ENCODE measurements at regions not wholly inside any gene's neighbourhood (a gene's known extent, or its start where the extent isn't known, plus 50 kb on each side); places are given as distances from the start of the nearest gene placed in this dataset.

GRCh38 chr18:43914018-43914417 lies 636.7 kb upstream of the SYT4 start:
- no peaks in the 10 kb centered on the region for H3K9me3 ChIP-seq (ENCODE audit: control insufficient read depth in 1 of 2, low read length in 2 of 2)
- no peaks in the 10 kb centered on the region for H3K27me3 ChIP-seq (ENCODE audit: control insufficient read depth in 1 of 2, insufficient read depth in 2 of 2, low read length in 2 of 2)
- H3K36me3 ChIP-seq (ENCODE audit: control insufficient read depth in 1 of 2, insufficient read depth in 2 of 2, low read length in 2 of 2) = no peaks in the 10 kb centered on the region
- no peak overlapping the region for H3K9ac ChIP-seq (ENCODE audit: low read depth in 1 of 2, low read length in 2 of 2)
- no peak overlapping the region for H3K4me3 ChIP-seq (ENCODE audit: low read depth in 1 of 2, low read length in 2 of 2)
- no peaks in the 10 kb centered on the region for H3K4me1 ChIP-seq (ENCODE audit: control insufficient read depth in 1 of 2, insufficient read depth in 2 of 2, low read length in 2 of 2)
- H3K27ac ChIP-seq (ENCODE audit: low read depth, low read length) = no peak overlapping the region

GRCh38 chr18:43916984-43917383 lies 639.7 kb upstream of the SYT4 start:
- no peaks in the 10 kb centered on the region for H3K9me3 ChIP-seq (ENCODE audit: control insufficient read depth in 1 of 2, low read length in 2 of 2)
- H3K4me3 ChIP-seq (ENCODE audit: low read depth in 1 of 2, low read length in 2 of 2) = no peak overlapping the region
- no peak overlapping the region for H3K27ac ChIP-seq (ENCODE audit: low read depth, low read length)
- no peaks in the 10 kb centered on the region for H3K4me1 ChIP-seq (ENCODE audit: control insufficient read depth in 1 of 2, insufficient read depth in 2 of 2, low read length in 2 of 2)
- no peak overlapping the region for H3K9ac ChIP-seq (ENCODE audit: low read depth in 1 of 2, low read length in 2 of 2)
- H3K36me3 ChIP-seq (ENCODE audit: control insufficient read depth in 1 of 2, insufficient read depth in 2 of 2, low read length in 2 of 2) = no peaks in the 10 kb centered on the region
- no peaks in the 10 kb centered on the region for H3K27me3 ChIP-seq (ENCODE audit: control insufficient read depth in 1 of 2, insufficient read depth in 2 of 2, low read length in 2 of 2)

GRCh38 chr18:43917520-43917919 lies 640.2 kb upstream of the SYT4 start:
- Histone ChIP-seq H3K4me1 (ENCODE audit: control insufficient read depth in 1 of 2, insufficient read depth in 2 of 2, low read length in 2 of 2) (no peaks in the 10 kb centered on the region), H3K36me3 (ENCODE audit: control insufficient read depth in 1 of 2, insufficient read depth in 2 of 2, low read length in 2 of 2) (no peaks in the 10 kb centered on the region), H3K27me3 (ENCODE audit: control insufficient read depth in 1 of 2, insufficient read depth in 2 of 2, low read length in 2 of 2) (no peaks in the 10 kb centered on the region), H3K4me3 (ENCODE audit: low read depth in 1 of 2, low read length in 2 of 2) (no peak overlapping the region), H3K9ac (ENCODE audit: low read depth in 1 of 2, low read length in 2 of 2) (no peak overlapping the region), H3K27ac (ENCODE audit: low read depth, low read length) (no peak overlapping the region), H3K9me3 (ENCODE audit: control insufficient read depth in 1 of 2, low read length in 2 of 2) (no peaks in the 10 kb centered on the region)

GRCh38 chr18:43919551-43919950 lies 642.3 kb upstream of the SYT4 start:
- Histone ChIP-seq H3K27me3 (ENCODE audit: control insufficient read depth in 1 of 2, insufficient read depth in 2 of 2, low read length in 2 of 2) (no peaks in the 10 kb centered on the region), H3K9me3 (ENCODE audit: control insufficient read depth in 1 of 2, low read length in 2 of 2) (no peaks in the 10 kb centered on the region), H3K4me3 (ENCODE audit: low read depth in 1 of 2, low read length in 2 of 2) (no peak overlapping the region), H3K4me1 (ENCODE audit: control insufficient read depth in 1 of 2, insufficient read depth in 2 of 2, low read length in 2 of 2) (no peaks in the 10 kb centered on the region), H3K9ac (ENCODE audit: low read depth in 1 of 2, low read length in 2 of 2) (no peak overlapping the region), H3K27ac (ENCODE audit: low read depth, low read length) (no peak overlapping the region), H3K36me3 (ENCODE audit: control insufficient read depth in 1 of 2, insufficient read depth in 2 of 2, low read length in 2 of 2) (no peaks in the 10 kb centered on the region)

- Histone ChIP-seq H3K9ac (ENCODE audit: low read depth in 1 of 2, low read length in 2 of 2) (no peak overlapping the region), H3K27ac (ENCODE audit: low read depth, low read length) (no peak overlapping the region)
Measured at GRCh38 chr18:43931439-43931838, 654.1 kb upstream of the SYT4 start.

GRCh38 chr18:43932140-43932539 lies 654.9 kb upstream of the SYT4 start:
- Histone ChIP-seq H3K9ac (ENCODE audit: low read depth in 1 of 2, low read length in 2 of 2) (no peak overlapping the region), H3K36me3 (ENCODE audit: control insufficient read depth in 1 of 2, insufficient read depth in 2 of 2, low read length in 2 of 2) (no peaks in the 10 kb centered on the region), H3K9me3 (ENCODE audit: control insufficient read depth in 1 of 2, low read length in 2 of 2) (no peaks in the 10 kb centered on the region), H3K27me3 (ENCODE audit: control insufficient read depth in 1 of 2, insufficient read depth in 2 of 2, low read length in 2 of 2) (no peaks in the 10 kb centered on the region), H3K4me3 (ENCODE audit: low read depth in 1 of 2, low read length in 2 of 2) (no peak overlapping the region), H3K27ac (ENCODE audit: low read depth, low read length) (no peak overlapping the region), H3K4me1 (ENCODE audit: control insufficient read depth in 1 of 2, insufficient read depth in 2 of 2, low read length in 2 of 2) (no peaks in the 10 kb centered on the region)

More at GRCh38 chr18:43931439-43931838, 654.1 kb upstream of the SYT4 start:
- Histone ChIP-seq H3K4me1 (ENCODE audit: control insufficient read depth in 1 of 2, insufficient read depth in 2 of 2, low read length in 2 of 2) (no peaks in the 10 kb centered on the region), H3K27me3 (ENCODE audit: control insufficient read depth in 1 of 2, insufficient read depth in 2 of 2, low read length in 2 of 2) (no peaks in the 10 kb centered on the region), H3K4me3 (ENCODE audit: low read depth in 1 of 2, low read length in 2 of 2) (no peak overlapping the region), H3K36me3 (ENCODE audit: control insufficient read depth in 1 of 2, insufficient read depth in 2 of 2, low read length in 2 of 2) (no peaks in the 10 kb centered on the region), H3K9me3 (ENCODE audit: control insufficient read depth in 1 of 2, low read length in 2 of 2) (no peaks in the 10 kb centered on the region)

GRCh38 chr18:43933177-43933576 lies 655.9 kb upstream of the SYT4 start:
- Histone ChIP-seq H3K9me3 (ENCODE audit: control insufficient read depth in 1 of 2, low read length in 2 of 2) (no peaks in the 10 kb centered on the region), H3K4me3 (ENCODE audit: low read depth in 1 of 2, low read length in 2 of 2) (no peak overlapping the region), H3K27me3 (ENCODE audit: control insufficient read depth in 1 of 2, insufficient read depth in 2 of 2, low read length in 2 of 2) (no peaks in the 10 kb centered on the region), H3K36me3 (ENCODE audit: control insufficient read depth in 1 of 2, insufficient read depth in 2 of 2, low read length in 2 of 2) (no peaks in the 10 kb centered on the region), H3K27ac (ENCODE audit: low read depth, low read length) (no peak overlapping the region), H3K9ac (ENCODE audit: low read depth in 1 of 2, low read length in 2 of 2) (no peak overlapping the region), H3K4me1 (ENCODE audit: control insufficient read depth in 1 of 2, insufficient read depth in 2 of 2, low read length in 2 of 2) (no peaks in the 10 kb centered on the region)

- no peak overlapping the region for H3K27ac ChIP-seq (ENCODE audit: low read depth, low read length)
- no peak overlapping the region for H3K4me3 ChIP-seq (ENCODE audit: low read depth in 1 of 2, low read length in 2 of 2)
- no peak overlapping the region for H3K9ac ChIP-seq (ENCODE audit: low read depth in 1 of 2, low read length in 2 of 2)
- no peaks in the 10 kb centered on the region for H3K27me3 ChIP-seq (ENCODE audit: control insufficient read depth in 1 of 2, insufficient read depth in 2 of 2, low read length in 2 of 2)
- no peaks in the 10 kb centered on the region for H3K9me3 ChIP-seq (ENCODE audit: control insufficient read depth in 1 of 2, low read length in 2 of 2)
- H3K4me1 ChIP-seq (ENCODE audit: control insufficient read depth in 1 of 2, insufficient read depth in 2 of 2, low read length in 2 of 2) = no peaks in the 10 kb centered on the region
- no peaks in the 10 kb centered on the region for H3K36me3 ChIP-seq (ENCODE audit: control insufficient read depth in 1 of 2, insufficient read depth in 2 of 2, low read length in 2 of 2)
Measured at GRCh38 chr18:43934322-43934721, 657.0 kb upstream of the SYT4 start.

- no peaks in the 10 kb centered on the region for H3K36me3 ChIP-seq (ENCODE audit: control insufficient read depth in 1 of 2, insufficient read depth in 2 of 2, low read length in 2 of 2)
- H3K4me3 ChIP-seq (ENCODE audit: low read depth in 1 of 2, low read length in 2 of 2) = no peak overlapping the region
- no peaks in the 10 kb centered on the region for H3K9me3 ChIP-seq (ENCODE audit: control insufficient read depth in 1 of 2, low read length in 2 of 2)
- H3K4me1 ChIP-seq (ENCODE audit: control insufficient read depth in 1 of 2, insufficient read depth in 2 of 2, low read length in 2 of 2) = no peaks in the 10 kb centered on the region
- no peak overlapping the region for H3K9ac ChIP-seq (ENCODE audit: low read depth in 1 of 2, low read length in 2 of 2)
- H3K27me3 ChIP-seq (ENCODE audit: control insufficient read depth in 1 of 2, insufficient read depth in 2 of 2, low read length in 2 of 2) = no peaks in the 10 kb centered on the region
- no peak overlapping the region for H3K27ac ChIP-seq (ENCODE audit: low read depth, low read length)
Measured at GRCh38 chr18:43934781-43935471, 657.6 kb upstream of the SYT4 start.

- no peaks in the 10 kb centered on the region for H3K4me1 ChIP-seq (ENCODE audit: control insufficient read depth in 1 of 2, insufficient read depth in 2 of 2, low read length in 2 of 2)
- H3K4me3 ChIP-seq (ENCODE audit: low read depth in 1 of 2, low read length in 2 of 2) = no peak overlapping the region
- no peak overlapping the region for H3K27ac ChIP-seq (ENCODE audit: low read depth, low read length)
- no peak overlapping the region for H3K9ac ChIP-seq (ENCODE audit: low read depth in 1 of 2, low read length in 2 of 2)
- no peaks in the 10 kb centered on the region for H3K36me3 ChIP-seq (ENCODE audit: control insufficient read depth in 1 of 2, insufficient read depth in 2 of 2, low read length in 2 of 2)
- H3K27me3 ChIP-seq (ENCODE audit: control insufficient read depth in 1 of 2, insufficient read depth in 2 of 2, low read length in 2 of 2) = no peaks in the 10 kb centered on the region
- H3K9me3 ChIP-seq (ENCODE audit: control insufficient read depth in 1 of 2, low read length in 2 of 2) = no peaks in the 10 kb centered on the region
Measured at GRCh38 chr18:43936176-43936575, 658.9 kb upstream of the SYT4 start.

GRCh38 chr18:43949291-43949690 lies 672.0 kb upstream of the SYT4 start:
- no peaks in the 10 kb centered on the region for H3K36me3 ChIP-seq (ENCODE audit: control insufficient read depth in 1 of 2, insufficient read depth in 2 of 2, low read length in 2 of 2)
- H3K4me1 ChIP-seq (ENCODE audit: control insufficient read depth in 1 of 2, insufficient read depth in 2 of 2, low read length in 2 of 2) = no peaks in the 10 kb centered on the region
- H3K9ac ChIP-seq (ENCODE audit: low read depth in 1 of 2, low read length in 2 of 2) = no peak overlapping the region
- H3K4me3 ChIP-seq (ENCODE audit: low read depth in 1 of 2, low read length in 2 of 2) = no peak overlapping the region
- H3K27me3 ChIP-seq (ENCODE audit: control insufficient read depth in 1 of 2, insufficient read depth in 2 of 2, low read length in 2 of 2) = no peaks in the 10 kb centered on the region
- H3K27ac ChIP-seq (ENCODE audit: low read depth, low read length) = no peak overlapping the region
- no peaks in the 10 kb centered on the region for H3K9me3 ChIP-seq (ENCODE audit: control insufficient read depth in 1 of 2, low read length in 2 of 2)

Measured in duodenal mucosa (tissue), 2 donors.